ENCODE measurements at regions not wholly inside any gene's neighbourhood (a gene's known extent, or its start where the extent isn't known, plus 50 kb on each side); places are given as distances from the start of the nearest gene placed in this dataset.

- in situ Hi-C loops (cut with HindIII; ENCODE audit: low pct_ligation_motif_present, low pct_unique_long_range_greater_than_20kb, low sequenced_read_pairs) = no loop called here
- no peak for DNase-seq
These were observed 462.9 kb downstream of the TXNL1 start for GRCh38 chr18:56175330-56176001.

- no peak for DNase-seq
- in situ Hi-C loops (cut with HindIII; ENCODE audit: low pct_ligation_motif_present, low pct_unique_long_range_greater_than_20kb, low sequenced_read_pairs) = no loop called here
These were observed 464.7 kb downstream of the TXNL1 start for GRCh38 chr18:56173542-56174220.

GRCh38 chr18:56172527-56172926 lies 465.9 kb downstream of the TXNL1 start:
- in situ Hi-C loops (cut with HindIII; ENCODE audit: low pct_ligation_motif_present, low pct_unique_long_range_greater_than_20kb, low sequenced_read_pairs) = no loop called here
- no peak for DNase-seq

GRCh38 chr18:56171848-56172247 lies 466.5 kb downstream of the TXNL1 start:
- in situ Hi-C loops (cut with HindIII; ENCODE audit: low pct_ligation_motif_present, low pct_unique_long_range_greater_than_20kb, low sequenced_read_pairs) = no loop called here
- no peak for DNase-seq

GRCh38 chr18:56168049-56168781 lies 470.2 kb downstream of the TXNL1 start:
- in situ Hi-C loops (cut with HindIII; ENCODE audit: low pct_ligation_motif_present, low pct_unique_long_range_greater_than_20kb, low sequenced_read_pairs) = no loop called here
- no peak for DNase-seq

- in situ Hi-C loops (cut with HindIII; ENCODE audit: low pct_ligation_motif_present, low pct_unique_long_range_greater_than_20kb, low sequenced_read_pairs) = no loop called here
- DNase-seq = no peak
These were observed 471.0 kb downstream of the TXNL1 start for GRCh38 chr18:56167366-56167765.

GRCh38 chr18:56166914-56167313 lies 471.5 kb downstream of the TXNL1 start:
- in situ Hi-C loops (cut with HindIII; ENCODE audit: low pct_ligation_motif_present, low pct_unique_long_range_greater_than_20kb, low sequenced_read_pairs) = no loop called here
- no peak for DNase-seq

- no peak for DNase-seq
- in situ Hi-C loops (cut with HindIII; ENCODE audit: low pct_ligation_motif_present, low pct_unique_long_range_greater_than_20kb, low sequenced_read_pairs) = no loop called here
These were observed 472.6 kb downstream of the TXNL1 start for GRCh38 chr18:56165601-56166355.

GRCh38 chr18:56162311-56163265 lies 475.8 kb downstream of the TXNL1 start:
- in situ Hi-C loops (cut with HindIII; ENCODE audit: low pct_ligation_motif_present, low pct_unique_long_range_greater_than_20kb, low sequenced_read_pairs) = no loop called here
- DNase-seq = no peak

GRCh38 chr18:56161566-56162260 lies 476.7 kb downstream of the TXNL1 start:
- in situ Hi-C loops (cut with HindIII; ENCODE audit: low pct_ligation_motif_present, low pct_unique_long_range_greater_than_20kb, low sequenced_read_pairs) = no loop called here
- no peak for DNase-seq

- DNase-seq = no peak
- in situ Hi-C loops (cut with HindIII; ENCODE audit: low pct_ligation_motif_present, low pct_unique_long_range_greater_than_20kb, low sequenced_read_pairs) = no loop called here
These were observed 479.7 kb downstream of the TXNL1 start for GRCh38 chr18:56158676-56159075.

- in situ Hi-C loops (cut with HindIII; ENCODE audit: low pct_ligation_motif_present, low pct_unique_long_range_greater_than_20kb, low sequenced_read_pairs) = no loop called here
- DNase-seq = no peak
These were observed 480.9 kb downstream of the TXNL1 start for GRCh38 chr18:56157541-56157940.

- in situ Hi-C loops (cut with HindIII; ENCODE audit: low pct_ligation_motif_present, low pct_unique_long_range_greater_than_20kb, low sequenced_read_pairs) = no loop called here
- no peak for DNase-seq
These were observed 485.7 kb downstream of the TXNL1 start for GRCh38 chr18:56152551-56153310.

- no peak for DNase-seq
- in situ Hi-C loops (cut with HindIII; ENCODE audit: low pct_ligation_motif_present, low pct_unique_long_range_greater_than_20kb, low sequenced_read_pairs) = no loop called here
These were observed 490.0 kb downstream of the TXNL1 start for GRCh38 chr18:56148373-56148772.

- no peak for DNase-seq
- in situ Hi-C loops (cut with HindIII; ENCODE audit: low pct_ligation_motif_present, low pct_unique_long_range_greater_than_20kb, low sequenced_read_pairs) = no loop called here
These were observed 491.8 kb downstream of the TXNL1 start for GRCh38 chr18:56146565-56146964.

GRCh38 chr18:56142001-56142400 lies 496.4 kb downstream of the TXNL1 start:
- in situ Hi-C loops (cut with HindIII; ENCODE audit: low pct_ligation_motif_present, low pct_unique_long_range_greater_than_20kb, low sequenced_read_pairs) = no loop called here
- DNase-seq = no peak

- in situ Hi-C loops (cut with HindIII; ENCODE audit: low pct_ligation_motif_present, low pct_unique_long_range_greater_than_20kb, low sequenced_read_pairs) = no loop called here
- no peak for DNase-seq
These were observed 498.6 kb downstream of the TXNL1 start for GRCh38 chr18:56139792-56140254.
